ENCODE measurements at regions not wholly inside any gene's neighbourhood (a gene's known extent, or its start where the extent isn't known, plus 50 kb on each side); places are given as distances from the start of the nearest gene placed in this dataset.

DNA sequence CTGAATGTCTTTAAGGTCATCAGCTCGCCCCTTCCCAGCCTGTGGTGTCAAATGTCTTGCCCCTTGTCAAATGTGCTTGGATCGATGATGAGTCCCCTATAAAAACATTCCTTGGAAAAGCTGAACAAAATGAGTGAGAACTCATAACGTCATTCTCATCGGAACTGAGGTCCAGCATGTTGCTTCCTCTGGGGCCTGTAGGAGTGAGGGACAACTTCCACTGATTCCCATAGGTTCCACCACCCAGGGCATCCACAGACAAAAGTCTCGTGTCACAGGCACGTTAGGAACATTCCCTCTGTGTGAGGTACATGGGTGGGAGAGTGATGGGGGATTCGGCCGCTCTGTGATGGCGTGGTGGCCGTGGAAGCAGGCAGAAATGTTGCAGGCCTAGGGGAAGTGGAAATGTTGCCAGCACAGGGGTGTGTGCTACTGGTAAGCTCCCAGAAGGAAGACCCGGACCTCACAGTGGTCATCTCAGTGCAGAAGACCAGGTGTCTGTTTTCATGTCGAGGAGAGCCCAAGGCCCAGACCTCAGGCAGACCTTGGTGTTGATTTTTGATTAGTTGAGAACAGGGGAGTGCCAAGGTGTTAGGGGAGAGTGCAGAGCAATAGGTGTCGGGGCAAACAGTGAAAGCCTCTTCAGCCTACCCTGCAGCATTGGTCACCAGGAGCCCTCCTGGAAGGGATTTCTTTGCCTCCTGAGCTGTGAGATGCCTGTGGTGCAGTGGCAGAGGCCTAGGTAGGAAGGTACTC lies 96.8 kb downstream of the SNRPN start:
- H2AFZ ChIP-seq (ENCODE audit: low read depth, low read length): no peak overlapping the region
- H3K36me3 ChIP-seq (replicated peaks; ENCODE audit: low read depth, low read length): peaks cover 95% of the 10 kb centered on the region
- H3K27me3 ChIP-seq (ENCODE audit: low read depth, low read length): no peaks in the 10 kb centered on the region
- H3K9ac ChIP-seq (ENCODE audit: low read length): no peak overlapping the region
- H3K9me3 ChIP-seq (ENCODE audit: insufficient read depth, low read length): peaks cover 47% of the 10 kb centered on the region
- H3K27ac ChIP-seq (ENCODE audit: low read length): no peak overlapping the region
- H3K79me2 ChIP-seq (ENCODE audit: low read length): no peaks in the 10 kb centered on the region
- no peak overlapping the region for H3K4me2 ChIP-seq (ENCODE audit: low read length)
- H3K4me1 ChIP-seq (ENCODE audit: low read length): no peaks in the 10 kb centered on the region
- no peaks in the 10 kb centered on the region for H4K20me1 ChIP-seq (ENCODE audit: insufficient read depth, low read length)
- TF ChIP-seq, protein P1, sequence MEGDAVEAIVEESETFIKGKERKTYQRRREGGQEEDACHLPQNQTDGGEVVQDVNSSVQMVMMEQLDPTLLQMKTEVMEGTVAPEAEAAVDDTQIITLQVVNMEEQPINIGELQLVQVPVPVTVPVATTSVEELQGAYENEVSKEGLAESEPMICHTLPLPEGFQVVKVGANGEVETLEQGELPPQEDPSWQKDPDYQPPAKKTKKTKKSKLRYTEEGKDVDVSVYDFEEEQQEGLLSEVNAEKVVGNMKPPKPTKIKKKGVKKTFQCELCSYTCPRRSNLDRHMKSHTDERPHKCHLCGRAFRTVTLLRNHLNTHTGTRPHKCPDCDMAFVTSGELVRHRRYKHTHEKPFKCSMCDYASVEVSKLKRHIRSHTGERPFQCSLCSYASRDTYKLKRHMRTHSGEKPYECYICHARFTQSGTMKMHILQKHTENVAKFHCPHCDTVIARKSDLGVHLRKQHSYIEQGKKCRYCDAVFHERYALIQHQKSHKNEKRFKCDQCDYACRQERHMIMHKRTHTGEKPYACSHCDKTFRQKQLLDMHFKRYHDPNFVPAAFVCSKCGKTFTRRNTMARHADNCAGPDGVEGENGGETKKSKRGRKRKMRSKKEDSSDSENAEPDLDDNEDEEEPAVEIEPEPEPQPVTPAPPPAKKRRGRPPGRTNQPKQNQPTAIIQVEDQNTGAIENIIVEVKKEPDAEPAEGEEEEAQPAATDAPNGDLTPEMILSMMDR (IDR thresholded peaks at IDR 0.05; ENCODE audit: low read depth, low read length): no peak
- no peak for TF ChIP-seq EZH2phosphoT487 (IDR thresholded peaks at IDR 0.05; ENCODE audit: low read depth)
- H3K4me3 ChIP-seq (ENCODE audit: low read length): no peak overlapping the region

GRCh38 chr15:25052191-25052999 lies 97.6 kb downstream of the SNRPN start:
- Histone ChIP-seq H3K27me3 (ENCODE audit: low read depth, low read length) (no peaks in the 10 kb centered on the region), H3K79me2 (ENCODE audit: low read length) (no peaks in the 10 kb centered on the region), H3K4me3 (ENCODE audit: low read length) (no peak overlapping the region), H3K9me3 (ENCODE audit: insufficient read depth, low read length) (peaks cover 45% of the 10 kb centered on the region), H3K27ac (ENCODE audit: low read length) (no peak overlapping the region), H3K9ac (ENCODE audit: low read length) (no peak overlapping the region), H3K4me2 (ENCODE audit: low read length) (no peak overlapping the region), H2AFZ (ENCODE audit: low read depth, low read length) (no peak overlapping the region), H3K36me3 (replicated peaks; ENCODE audit: low read depth, low read length) (peaks cover 95% of the 10 kb centered on the region), H4K20me1 (ENCODE audit: insufficient read depth, low read length) (no peaks in the 10 kb centered on the region), H3K4me1 (ENCODE audit: low read length) (no peaks in the 10 kb centered on the region)
- TF ChIP-seq, protein P1 (IDR thresholded peaks at IDR 0.05; ENCODE audit: low read depth, low read length): no peak
- no peak for TF ChIP-seq EZH2phosphoT487 (IDR thresholded peaks at IDR 0.05; ENCODE audit: low read depth)

GRCh38 chr15:25053000-25053815 lies 98.4 kb downstream of the SNRPN start:
- Histone ChIP-seq H3K4me1 (ENCODE audit: low read length) (no peaks in the 10 kb centered on the region), H4K20me1 (ENCODE audit: insufficient read depth, low read length) (no peaks in the 10 kb centered on the region), H3K4me2 (ENCODE audit: low read length) (no peak overlapping the region), H3K27ac (ENCODE audit: low read length) (no peak overlapping the region), H3K79me2 (ENCODE audit: low read length) (no peaks in the 10 kb centered on the region), H3K36me3 (replicated peaks; ENCODE audit: low read depth, low read length) (peaks cover 96% of the 10 kb centered on the region), H3K9me3 (ENCODE audit: insufficient read depth, low read length) (peaks cover 51% of the 10 kb centered on the region), H3K9ac (ENCODE audit: low read length) (no peak overlapping the region), H2AFZ (ENCODE audit: low read depth, low read length) (no peak overlapping the region), H3K4me3 (ENCODE audit: low read length) (no peak overlapping the region), H3K27me3 (ENCODE audit: low read depth, low read length) (no peaks in the 10 kb centered on the region)
- TF ChIP-seq, protein P1 (IDR thresholded peaks at IDR 0.05; ENCODE audit: low read depth, low read length): no peak
- no peak for TF ChIP-seq EZH2phosphoT487 (IDR thresholded peaks at IDR 0.05; ENCODE audit: low read depth)

Measured in OCI-LY3 (cell line).